ENCODE measurements at regions not wholly inside any gene's neighbourhood (a gene's known extent, or its start where the extent isn't known, plus 50 kb on each side); places are given as distances from the start of the nearest gene placed in this dataset.

- no peak overlapping the region for H3K4me3 ChIP-seq (ENCODE audit: low read depth, low read length)
- DNase-seq (ENCODE audit: low read depth): no peak
- TF ChIP-seq CTCF (IDR thresholded peaks at IDR 0.05; ENCODE audit: control insufficient read depth, extremely low read depth, insufficient read depth): no peak
Observed at GRCh38 chr3:182631183-182632076, 161.9 kb upstream of the ATP11B start.

GRCh38 chr3:182632077-182632393 lies 161.3 kb upstream of the ATP11B start:
- DNase-seq (ENCODE audit: low read depth): no peak
- TF ChIP-seq CTCF (IDR thresholded peaks at IDR 0.05; ENCODE audit: control insufficient read depth, extremely low read depth, insufficient read depth): no peak
- H3K4me3 ChIP-seq (ENCODE audit: low read depth, low read length): no peak overlapping the region

- no peak for TF ChIP-seq CTCF (IDR thresholded peaks at IDR 0.05; ENCODE audit: control insufficient read depth, extremely low read depth, insufficient read depth)
- no peak overlapping the region for H3K4me3 ChIP-seq (ENCODE audit: low read depth, low read length)
- no peak for DNase-seq (ENCODE audit: low read depth)
Observed at GRCh38 chr3:182633186-182633585, 160.1 kb upstream of the ATP11B start.

GRCh38 chr3:182636646-182637045 lies 156.7 kb upstream of the ATP11B start:
- no peak for TF ChIP-seq CTCF (IDR thresholded peaks at IDR 0.05; ENCODE audit: control insufficient read depth, extremely low read depth, insufficient read depth)
- no peak for DNase-seq (ENCODE audit: low read depth)

GRCh38 chr3:182637350-182638110 lies 155.8 kb upstream of the ATP11B start:
- H3K4me3 ChIP-seq (ENCODE audit: low read depth, low read length): no peak overlapping the region
- TF ChIP-seq CTCF (IDR thresholded peaks at IDR 0.05; ENCODE audit: control insufficient read depth, extremely low read depth, insufficient read depth): no peak
- no peak for DNase-seq (ENCODE audit: low read depth)

More at GRCh38 chr3:182636646-182637045, 156.7 kb upstream of the ATP11B start:
- H3K4me3 ChIP-seq (ENCODE audit: low read depth, low read length): no peak overlapping the region

GRCh38 chr3:182644013-182644412 lies 149.3 kb upstream of the ATP11B start:
- H3K4me3 ChIP-seq (ENCODE audit: low read depth, low read length): no peak overlapping the region
- no peak for DNase-seq (ENCODE audit: low read depth)
- TF ChIP-seq CTCF (IDR thresholded peaks at IDR 0.05; ENCODE audit: control insufficient read depth, extremely low read depth, insufficient read depth): no peak

Data from LNCaP clone FGC (cell line).